ENCODE measurements at regions not wholly inside any gene's neighbourhood (a gene's known extent, or its start where the extent isn't known, plus 50 kb on each side); places are given as distances from the start of the nearest gene placed in this dataset.

GRCh38 chr4:12403175-12403574, 974.5 kb upstream of the HS3ST1 start:
- Histone ChIP-seq H3K4me3 (ENCODE audit: low read length) (no peak overlapping the region), H3K79me2 (ENCODE audit: low read length) (no peaks in the 10 kb centered on the region), H3K9me3 (ENCODE audit: low read length) (no peaks in the 10 kb centered on the region), H3F3A (ENCODE audit: low read length, unreplicated experiment) (no peaks in the 10 kb centered on the region), H4K20me1 (ENCODE audit: low read length) (no peaks in the 10 kb centered on the region), H3K4me2 (ENCODE audit: low read length) (no peak overlapping the region), H3K36me3 (ENCODE audit: low read depth, low read length) (no peaks in the 10 kb centered on the region), H3K9me2 (replicated peaks; ENCODE audit: low read length) (no peaks in the 10 kb centered on the region), H3K27ac (ENCODE audit: low read length) (no peak overlapping the region), H3K27me3 (ENCODE audit: low read length) (no peaks in the 10 kb centered on the region), H3K4me1 (ENCODE audit: insufficient read depth, low read length) (no peaks in the 10 kb centered on the region), H3K9ac (ENCODE audit: low read length) (no peak overlapping the region), H2AFZ (ENCODE audit: low read length) (no peak overlapping the region)
- ATAC-seq (no peak), DNase-seq (no peak)
- no TSS peak for BruUV-seq (replicated peaks)
- POLR2A ChIA-PET (ENCODE audit: unreplicated experiment): no interaction called here
- CTCF ChIA-PET: no interaction called here
- no peak for TF ChIP-seq EZH2 (IDR thresholded peaks at IDR 0.05; ENCODE audit: low read length, unreplicated experiment)
- no peak for TF ChIP-seq CTCF (conservative IDR thresholded peaks at IDR 0.05; ENCODE audit: low read depth, low read length)
- TF ChIP-seq EZH2phosphoT487 (IDR thresholded peaks at IDR 0.05; ENCODE audit: borderline replicate concordance, low read length): no peak
- intact Hi-C loops (cut with micrococcal nuclease): no loop called here

- H3K27me3 ChIP-seq (ENCODE audit: low read length): no peaks in the 10 kb centered on the region
- no peaks in the 10 kb centered on the region for H3K9me3 ChIP-seq (ENCODE audit: low read length)
- no peaks in the 10 kb centered on the region for H3K79me2 ChIP-seq (ENCODE audit: low read length)
- no peaks in the 10 kb centered on the region for H3K9me2 ChIP-seq (replicated peaks; ENCODE audit: low read length)
- no peak for TF ChIP-seq CTCF (conservative IDR thresholded peaks at IDR 0.05; ENCODE audit: low read depth, low read length)
- no peak for TF ChIP-seq EZH2phosphoT487 (IDR thresholded peaks at IDR 0.05; ENCODE audit: borderline replicate concordance, low read length)
- no peak for TF ChIP-seq EZH2 (IDR thresholded peaks at IDR 0.05; ENCODE audit: low read length, unreplicated experiment)
- no peaks in the 10 kb centered on the region for H3K4me1 ChIP-seq (ENCODE audit: insufficient read depth, low read length)
- intact Hi-C loops (cut with micrococcal nuclease): no loop called here
- H3K27ac ChIP-seq (ENCODE audit: low read length): no peak overlapping the region
- H3K36me3 ChIP-seq (ENCODE audit: low read depth, low read length): no peaks in the 10 kb centered on the region
- no peak for ATAC-seq
- H3K9ac ChIP-seq (ENCODE audit: low read length): no peak overlapping the region
- CTCF ChIA-PET: no interaction called here
- no TSS peak for BruUV-seq (replicated peaks)
- no peak for DNase-seq
- no peak overlapping the region for H3K4me3 ChIP-seq (ENCODE audit: low read length)
- POLR2A ChIA-PET (ENCODE audit: unreplicated experiment): no interaction called here
- no peaks in the 10 kb centered on the region for H4K20me1 ChIP-seq (ENCODE audit: low read length)
- H2AFZ ChIP-seq (ENCODE audit: low read length): no peak overlapping the region
- no peak overlapping the region for H3K4me2 ChIP-seq (ENCODE audit: low read length)
- no peaks in the 10 kb centered on the region for H3F3A ChIP-seq (ENCODE audit: low read length, unreplicated experiment)
These were observed 971.1 kb upstream of the HS3ST1 start for GRCh38 chr4:12399781-12400180.

- no peak overlapping the region for H3K4me3 ChIP-seq (ENCODE audit: low read length)
- no peak overlapping the region for H3K9ac ChIP-seq (ENCODE audit: low read length)
- H3K9me2 ChIP-seq (replicated peaks; ENCODE audit: low read length): no peaks in the 10 kb centered on the region
- no peak for DNase-seq
- TF ChIP-seq EZH2 (IDR thresholded peaks at IDR 0.05; ENCODE audit: low read length, unreplicated experiment) (no peak), CTCF (conservative IDR thresholded peaks at IDR 0.05; ENCODE audit: low read depth, low read length) (no peak), EZH2phosphoT487 (IDR thresholded peaks at IDR 0.05; ENCODE audit: borderline replicate concordance, low read length) (no peak)
- CTCF ChIA-PET: no interaction called here
- intact Hi-C loops (cut with micrococcal nuclease): no loop called here
- H3F3A ChIP-seq (ENCODE audit: low read length, unreplicated experiment): no peaks in the 10 kb centered on the region
- no peaks in the 10 kb centered on the region for H3K79me2 ChIP-seq (ENCODE audit: low read length)
- BruUV-seq (replicated peaks): no TSS peak
- H3K9me3 ChIP-seq (ENCODE audit: low read length): no peaks in the 10 kb centered on the region
- H2AFZ ChIP-seq (ENCODE audit: low read length): no peak overlapping the region
- H3K27ac ChIP-seq (ENCODE audit: low read length): no peak overlapping the region
- no peaks in the 10 kb centered on the region for H3K36me3 ChIP-seq (ENCODE audit: low read depth, low read length)
- no peaks in the 10 kb centered on the region for H3K27me3 ChIP-seq (ENCODE audit: low read length)
- POLR2A ChIA-PET (ENCODE audit: unreplicated experiment): no interaction called here
- ATAC-seq: no peak
- H4K20me1 ChIP-seq (ENCODE audit: low read length): no peaks in the 10 kb centered on the region
- no peak overlapping the region for H3K4me2 ChIP-seq (ENCODE audit: low read length)
- H3K4me1 ChIP-seq (ENCODE audit: insufficient read depth, low read length): no peaks in the 10 kb centered on the region
These were observed 965.1 kb upstream of the HS3ST1 start for GRCh38 chr4:12393631-12394262.

Data from PC-3 (cell line).